T-helper 22 cell (primary cell): ENCODE measurements at regions not wholly inside any gene's neighbourhood (a gene's known extent, or its start where the extent isn't known, plus 50 kb on each side); places are given as distances from the start of the nearest gene placed in this dataset.

Experiments
- DNase-seq: peaks from one replicate; pipeline ENCODE4 v3.0.0-alpha.2; 2020; ENCODE audit warnings: low read depth

GRCh38 chr13:22232186-22232585 is 561.3 kb downstream of the FGF9 start:
- no peak for DNase-seq

- DNase-seq = no peak
Observed at GRCh38 chr13:22235285-22235949, 564.5 kb downstream of the FGF9 start.

- no peak for DNase-seq
Observed at GRCh38 chr13:22235950-22236290, 565.0 kb downstream of the FGF9 start.

- no peak for DNase-seq
Observed at GRCh38 chr13:22238269-22238668, 567.4 kb downstream of the FGF9 start.

- DNase-seq = no peak
Observed at GRCh38 chr13:22240716-22241115, 569.8 kb downstream of the FGF9 start.

- no peak for DNase-seq
Observed at GRCh38 chr13:22243469-22244163, 572.7 kb downstream of the FGF9 start.

- DNase-seq = no peak
Observed at GRCh38 chr13:22252281-22252830, 581.5 kb downstream of the FGF9 start.

GRCh38 chr13:22253107-22253506 is 582.2 kb downstream of the FGF9 start:
- DNase-seq = no peak

GRCh38 chr13:22256111-22256639 is 585.3 kb downstream of the FGF9 start:
- no peak for DNase-seq

- DNase-seq = no peak
Observed at GRCh38 chr13:22262001-22262885, 591.4 kb downstream of the FGF9 start.

GRCh38 chr13:22263185-22263584 is 592.3 kb downstream of the FGF9 start:
- no peak for DNase-seq

GRCh38 chr13:22265563-22265962 is 594.7 kb downstream of the FGF9 start:
- DNase-seq = no peak

GRCh38 chr13:22270881-22271280 is 600.0 kb downstream of the FGF9 start:
- no peak for DNase-seq

GRCh38 chr13:22271903-22272302 is 601.0 kb downstream of the FGF9 start:
- DNase-seq = no peak

- DNase-seq = no peak
Observed at GRCh38 chr13:22275393-22275792, 604.5 kb downstream of the FGF9 start.

GRCh38 chr13:22276616-22277015 is 605.7 kb downstream of the FGF9 start:
- DNase-seq = no peak

GRCh38 chr13:22278336-22278929 is 607.6 kb downstream of the FGF9 start:
- peak; percentile 8 for DNase-seq

GRCh38 chr13:22285867-22286266 is 615.0 kb downstream of the FGF9 start:
- DNase-seq = no peak

GRCh38 chr13:22286338-22286737 is 615.5 kb downstream of the FGF9 start:
- DNase-seq = no peak

GRCh38 chr13:22287343-22287920 is 616.6 kb downstream of the FGF9 start:
- no peak for DNase-seq

- DNase-seq = no peak
Observed at GRCh38 chr13:22288496-22288895, 617.6 kb downstream of the FGF9 start.

- DNase-seq = no peak
Observed at GRCh38 chr13:22289711-22290110, 618.8 kb downstream of the FGF9 start.
